Posterior cingulate gyrus (tissue), 11 donors: ENCODE measurements at regions not wholly inside any gene's neighbourhood (a gene's known extent, or its start where the extent isn't known, plus 50 kb on each side); places are given as distances from the start of the nearest gene placed in this dataset.

Source experiments
- DNase-seq, 10 donors: peaks; one replicate each; pipeline versions ENCODE4 v3.0.0 to v3.0.0-alpha.2; 2020 to 2021; ENCODE audit warnings: mixed read lengths in 3 of 10
- intact Hi-C: fragments of 100-400 bp; cut with DNase I; formaldehyde crosslinking; loops from one replicate; pipeline ENCODE4 v1.15.1; 2023

GRCh38 chr2:19527771-19528170 is 169.3 kb upstream of the OSR1 start:
- DNase-seq, result no peak
- intact Hi-C loops, result no loop called here

DNA sequence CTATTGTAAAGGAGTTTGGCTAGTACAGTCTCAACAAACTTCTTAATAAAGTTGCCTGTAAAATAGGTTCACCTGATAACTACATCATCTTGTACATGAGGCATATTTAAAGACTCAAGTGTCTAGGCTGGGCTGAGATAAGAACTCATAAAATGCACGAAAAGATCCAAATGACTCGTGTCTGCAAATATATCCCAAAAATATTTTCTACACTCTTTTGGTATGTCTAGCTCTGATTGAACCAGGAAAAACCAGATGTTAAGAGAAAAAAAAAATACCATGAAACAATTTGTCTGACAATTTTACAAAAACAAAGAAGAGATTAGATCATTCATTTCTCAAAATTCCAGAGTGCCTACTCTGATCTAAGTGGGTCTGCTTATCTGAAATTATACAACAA is 166.9 kb upstream of the OSR1 start:
- DNase-seq, result no peak
- intact Hi-C loops, result no loop called here

DNA sequence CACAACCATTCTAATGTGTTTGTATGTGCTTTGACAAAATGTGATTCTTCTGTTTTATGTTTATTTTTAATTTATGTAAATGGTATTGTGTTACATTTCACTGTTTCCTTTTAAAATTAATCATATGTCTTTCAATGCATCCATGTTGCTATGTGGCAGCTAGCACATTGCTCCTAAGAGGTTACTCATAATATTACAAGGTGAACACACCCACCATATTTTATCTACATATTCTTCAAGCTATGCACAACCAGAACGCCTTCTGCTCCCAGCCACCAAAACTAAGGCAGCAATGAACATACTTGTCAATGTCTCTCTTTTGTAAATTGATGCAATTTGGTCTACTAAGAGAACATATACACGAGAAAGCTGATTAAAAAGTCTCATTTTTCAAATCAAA is 160.6 kb upstream of the OSR1 start:
- DNase-seq, result no peak
- intact Hi-C loops, result no loop called here

DNA sequence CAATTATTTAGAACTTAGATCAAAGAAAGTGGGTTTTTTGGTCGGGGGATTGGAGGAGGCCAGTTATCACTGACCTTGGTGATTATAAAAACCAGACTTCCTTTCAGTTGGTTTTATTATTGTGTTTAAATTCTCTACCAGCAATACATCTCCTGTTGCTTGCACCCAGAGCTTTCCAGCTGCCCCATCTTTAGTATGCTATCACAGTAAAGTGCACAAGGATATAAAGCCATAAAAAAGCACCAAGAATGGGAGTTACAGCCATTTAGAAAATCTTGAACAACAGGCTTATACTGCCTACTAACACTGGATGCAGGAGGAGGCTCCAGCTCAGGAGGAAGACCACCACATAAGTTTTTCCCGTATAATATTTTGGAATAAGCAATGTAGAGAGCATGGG is 148.7 kb upstream of the OSR1 start:
- no peak for DNase-seq
- intact Hi-C loops, result no loop called here

DNA sequence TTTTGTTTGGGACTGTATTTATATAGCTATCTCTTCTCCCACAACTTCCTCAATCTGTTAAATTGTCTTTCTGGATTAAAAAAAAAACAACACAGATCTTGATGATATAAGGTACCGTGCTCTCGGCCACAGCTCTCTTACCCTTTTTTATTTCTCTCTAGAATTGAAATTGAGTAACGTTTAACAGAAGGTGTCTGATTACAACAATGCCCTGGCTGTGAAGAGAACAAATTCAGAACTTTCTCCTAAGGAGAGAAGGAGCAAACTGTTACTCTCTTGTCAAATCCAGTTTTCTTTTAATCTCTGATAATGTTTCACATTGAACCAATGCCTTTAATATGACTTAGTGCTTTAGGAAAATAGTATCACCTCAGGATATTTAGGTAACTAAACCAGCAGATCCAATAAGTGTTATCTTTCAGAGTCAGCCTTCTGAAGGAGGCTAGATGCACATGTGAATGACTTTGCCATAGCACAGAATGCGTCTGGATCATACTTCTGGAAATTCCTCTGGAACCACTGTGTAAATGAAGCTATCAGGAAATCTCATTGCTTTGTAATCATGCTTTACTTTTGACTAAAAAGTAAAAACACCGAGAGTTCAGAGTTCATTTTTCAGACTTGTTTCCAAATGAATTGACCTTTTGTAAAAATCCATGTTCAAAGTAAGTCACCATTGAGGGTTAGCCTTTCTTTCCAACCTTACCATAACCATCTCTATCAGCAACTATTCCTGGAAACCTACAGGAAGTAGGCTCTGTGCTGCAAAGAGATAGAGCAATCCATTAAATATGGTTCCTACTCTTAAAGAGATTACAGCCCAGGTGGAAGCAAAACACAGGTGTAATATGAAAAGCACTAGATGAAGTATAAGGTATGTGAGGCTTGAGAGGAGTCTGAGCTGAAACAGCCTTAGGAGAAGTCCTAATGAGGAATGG is 147.0 kb upstream of the OSR1 start:
- no peak for DNase-seq
- intact Hi-C loops, result no loop called here

- intact Hi-C loops, result no loop called here
Observed at GRCh38 chr2:19504400-19505198, 146.2 kb upstream of the OSR1 start.

GRCh38 chr2:19503915-19504314 is 145.5 kb upstream of the OSR1 start:
- no peak for DNase-seq
- intact Hi-C loops, result no loop called here

More at GRCh38 chr2:19504400-19505198, 146.2 kb upstream of the OSR1 start:
- no peak for DNase-seq

DNA sequence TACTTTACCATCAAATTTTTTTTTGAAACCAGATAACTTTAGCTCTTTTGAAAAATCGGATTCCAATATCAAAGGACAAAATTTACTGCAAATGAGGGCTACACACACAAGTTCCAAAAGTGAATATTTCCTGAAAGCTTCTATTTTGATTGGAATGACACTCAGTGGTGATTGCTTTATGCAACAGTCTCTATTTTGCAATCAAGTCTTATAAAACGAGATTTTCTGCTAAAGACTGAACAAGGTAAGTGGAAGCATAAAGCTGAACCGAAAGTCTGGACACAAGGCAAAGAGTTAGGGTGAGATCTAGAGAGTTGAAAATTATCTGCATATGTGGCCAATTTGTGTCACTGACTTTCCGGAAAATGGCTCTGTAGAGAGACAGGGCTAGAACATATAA is 145.0 kb upstream of the OSR1 start:
- DNase-seq, result no peak
- intact Hi-C loops, result no loop called here

DNA sequence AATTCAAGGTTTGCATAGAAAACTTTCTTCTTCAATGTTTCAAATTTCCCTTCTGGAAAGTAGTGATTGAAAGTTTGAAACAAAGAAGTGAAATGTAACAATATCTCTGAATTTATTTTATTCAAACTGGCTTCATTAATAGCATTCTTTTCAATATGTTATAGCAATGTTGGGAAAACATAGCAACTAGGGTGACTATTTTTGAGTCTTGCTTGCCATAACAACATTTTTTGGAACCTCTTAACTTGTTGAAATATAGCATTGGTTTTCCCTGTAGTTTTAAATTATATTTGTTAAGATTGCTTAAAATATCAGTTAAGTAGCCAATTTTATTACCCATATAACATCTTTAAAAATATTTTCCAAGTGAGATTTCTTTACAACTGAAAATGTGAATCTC is 141.7 kb upstream of the OSR1 start:
- intact Hi-C loops, result no loop called here
- DNase-seq, result no peak

DNA sequence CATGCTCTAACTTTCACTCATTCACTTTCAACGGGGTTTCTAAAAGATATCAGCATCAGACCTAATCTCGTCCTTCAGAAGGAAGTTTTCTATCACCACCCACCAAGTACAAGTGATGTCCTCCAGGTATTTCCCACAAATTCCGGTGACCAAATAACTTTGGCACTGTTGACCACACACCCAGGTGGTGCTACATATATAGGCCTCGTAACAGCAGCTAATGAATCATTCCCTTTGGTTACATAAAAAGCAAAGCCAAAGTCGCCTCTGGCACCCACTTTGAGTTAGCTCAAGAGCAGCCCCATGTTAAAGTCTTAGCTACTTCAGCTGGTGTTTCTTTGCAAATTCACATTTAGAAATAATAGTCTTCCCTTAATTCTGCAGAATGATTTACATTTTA is 138.2 kb upstream of the OSR1 start:
- intact Hi-C loops, result no loop called here
- DNase-seq, result no peak

- no peak for DNase-seq
- intact Hi-C loops, result no loop called here
Observed at GRCh38 chr2:19494241-19494640, 135.8 kb upstream of the OSR1 start.

- intact Hi-C loops, result no loop called here
- DNase-seq, result no peak
Observed at GRCh38 chr2:19491796-19492195, 133.4 kb upstream of the OSR1 start.

GRCh38 chr2:19490846-19491435 is 132.5 kb upstream of the OSR1 start:
- intact Hi-C loops, result no loop called here
- DNase-seq, result no peak

GRCh38 chr2:19488009-19488691 is 129.7 kb upstream of the OSR1 start:
- intact Hi-C loops, result no loop called here
- no peak for DNase-seq

- no peak for DNase-seq
- intact Hi-C loops, result no loop called here
Observed at GRCh38 chr2:19484736-19485135, 126.3 kb upstream of the OSR1 start.

DNA sequence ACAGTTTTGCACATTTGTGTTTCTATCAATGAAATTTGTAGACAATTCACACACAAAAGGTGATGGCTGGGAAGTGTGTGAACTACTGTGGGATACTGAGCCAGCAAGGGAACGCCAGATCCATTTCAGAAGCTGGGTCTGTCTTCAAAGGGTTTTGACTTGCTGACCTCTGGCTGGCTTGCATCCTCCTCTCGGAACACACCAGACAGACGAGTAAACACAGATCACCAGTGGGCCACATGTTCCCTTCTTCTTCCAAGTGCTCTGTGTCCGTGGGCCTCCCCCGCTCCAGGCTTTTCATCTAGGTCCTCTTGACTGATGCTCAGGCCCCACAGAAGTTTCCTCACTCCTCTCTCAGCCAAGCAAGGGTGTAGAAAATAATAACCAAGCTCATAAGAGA is 122.2 kb upstream of the OSR1 start:
- intact Hi-C loops, result no loop called here
- DNase-seq, result peak in 1 of 10 donors; percentile 35

DNA sequence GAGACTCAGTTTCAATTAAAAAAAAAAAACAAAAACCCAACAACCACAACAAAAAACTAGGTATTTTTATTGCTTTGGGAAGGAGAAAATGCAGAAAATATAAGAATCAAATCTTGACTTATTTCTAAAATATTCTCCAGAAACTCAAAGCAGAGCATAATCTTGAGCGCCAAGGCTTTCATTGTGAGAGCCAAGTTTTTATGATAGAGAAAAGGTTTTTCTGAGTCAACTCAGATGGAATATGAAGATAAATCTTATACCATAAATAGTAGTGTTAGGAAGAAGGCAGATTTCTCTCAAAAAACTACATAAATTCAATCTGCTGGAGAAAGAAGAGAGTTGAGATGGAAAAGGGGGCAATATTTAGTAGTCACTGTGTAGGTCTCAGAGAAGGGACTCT is 121.2 kb upstream of the OSR1 start:
- intact Hi-C loops, result no loop called here
- no peak for DNase-seq

DNA sequence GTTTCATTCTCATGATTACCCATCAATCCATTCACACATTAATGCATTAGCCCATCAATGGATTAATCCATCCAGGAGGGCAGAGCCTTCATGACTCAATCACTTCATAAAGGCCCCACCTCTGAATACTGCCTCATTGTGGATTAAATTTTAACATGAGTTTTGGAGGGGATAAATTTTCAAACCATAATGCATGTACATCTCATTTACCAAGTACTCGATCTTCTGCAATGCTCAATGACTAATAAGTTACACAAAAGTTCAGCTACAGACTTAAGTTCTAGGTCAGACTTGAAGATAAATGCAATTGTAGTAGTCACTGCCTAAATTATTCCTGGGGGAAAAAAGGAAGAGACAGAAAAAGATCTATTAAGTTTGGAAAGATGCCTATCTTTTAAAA is 120.0 kb upstream of the OSR1 start:
- no peak for DNase-seq
- intact Hi-C loops, result no loop called here

DNA sequence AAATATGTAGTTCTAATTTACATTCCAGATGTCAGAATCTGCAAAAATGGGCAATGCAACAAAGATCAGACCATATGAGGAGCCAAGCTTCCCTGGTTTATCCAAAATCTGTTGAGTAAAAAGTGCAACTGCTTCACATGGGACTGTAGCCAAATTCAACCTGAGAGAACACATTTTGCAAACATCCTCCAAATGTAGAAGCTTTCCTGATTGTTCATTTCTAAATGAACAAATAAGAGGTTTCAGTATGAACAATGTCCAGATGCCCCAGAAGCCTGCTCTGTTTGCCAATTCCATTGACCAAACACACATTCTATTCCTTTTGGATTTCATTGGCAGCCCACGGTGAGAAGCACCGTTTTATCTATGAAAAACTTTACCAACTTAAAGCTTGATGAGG is 117.9 kb upstream of the OSR1 start:
- intact Hi-C loops, result no loop called here

DNA sequence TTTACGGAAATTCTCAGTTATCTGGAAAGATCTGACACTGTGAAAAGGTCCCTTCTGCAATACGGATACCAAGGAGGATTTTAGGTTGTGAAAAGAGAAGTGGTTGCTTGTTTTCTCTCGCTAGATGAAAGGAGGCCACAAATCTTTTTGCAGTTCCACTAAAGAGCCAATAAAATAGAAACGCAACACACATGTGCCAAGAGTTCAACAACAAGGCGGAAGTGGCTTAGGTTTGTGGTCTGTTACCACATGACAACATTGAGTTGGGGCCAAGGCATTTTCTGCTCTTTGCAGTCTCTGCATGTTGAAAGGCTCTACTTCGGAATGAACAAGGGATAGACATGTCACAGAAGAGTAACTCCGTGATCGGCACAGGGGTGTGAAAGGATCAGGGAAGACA is 115.7 kb upstream of the OSR1 start:
- intact Hi-C loops, result no loop called here
- DNase-seq, result peak in 1 of 10 donors; percentile 20

More for the DNA sequence above, 117.9 kb upstream of the OSR1 start:
- DNase-seq, result no peak

GRCh38 chr2:19473350-19473749 is 114.9 kb upstream of the OSR1 start:
- no peak for DNase-seq
- intact Hi-C loops, result no loop called here
